Suprapubic skin (tissue), 4 donors: ENCODE measurements at regions not wholly inside any gene's neighbourhood (a gene's known extent, or its start where the extent isn't known, plus 50 kb on each side); places are given as distances from the start of the nearest gene placed in this dataset.

ENCODE experiments used
- EP300 ChIP-seq: sonication (generic); formaldehyde crosslinking; IDR thresholded peaks from one replicate; pipeline ENCODE4 v1.6.1; 2017; ENCODE audit warnings: antibody characterized with exemption
- POLR2AphosphoS5 ChIP-seq, 3 donors: sonication (generic); formaldehyde crosslinking; IDR thresholded peaks; one replicate each; pipeline ENCODE4 v1.6.1; 2017; ENCODE audit warnings: antibody characterized with exemption in 3 of 3
- TF ChIP-seq, protein P1 (sequence below), 2 donors: fragments of 200-600 bp in 1 of 2; fragments of 450-650 bp in 1 of 2; sonication (generic) in 1 of 2; IDR thresholded peaks; one replicate each; pipeline ENCODE4 v1.5.1; 2016 to 2019; ENCODE audit warnings: antibody characterized with exemption in 2 of 2, mild to moderate bottlenecking in 1 of 2, moderate library complexity in 1 of 2

DNA sequence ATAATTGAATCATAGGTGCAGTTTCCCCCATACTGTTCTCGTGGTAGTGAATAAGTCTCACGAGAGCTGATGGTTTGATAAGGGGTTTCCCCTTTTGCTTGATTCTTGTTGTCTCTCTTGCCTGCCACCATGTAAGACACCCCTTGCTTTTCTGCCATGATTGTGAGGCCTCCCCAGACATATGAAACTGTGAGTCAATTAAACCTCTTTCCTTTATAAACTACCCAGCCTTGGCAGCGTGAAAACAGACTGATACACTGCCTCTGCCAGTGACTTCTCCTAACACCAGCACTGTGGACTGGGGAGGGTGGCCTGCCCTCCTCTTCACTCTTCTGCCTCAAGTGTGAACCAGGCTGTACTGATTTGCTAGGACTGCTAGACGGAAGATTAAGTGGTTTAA lies 108.6 kb downstream of the RAB11FIP2 start:
- TF ChIP-seq, protein P1, sequence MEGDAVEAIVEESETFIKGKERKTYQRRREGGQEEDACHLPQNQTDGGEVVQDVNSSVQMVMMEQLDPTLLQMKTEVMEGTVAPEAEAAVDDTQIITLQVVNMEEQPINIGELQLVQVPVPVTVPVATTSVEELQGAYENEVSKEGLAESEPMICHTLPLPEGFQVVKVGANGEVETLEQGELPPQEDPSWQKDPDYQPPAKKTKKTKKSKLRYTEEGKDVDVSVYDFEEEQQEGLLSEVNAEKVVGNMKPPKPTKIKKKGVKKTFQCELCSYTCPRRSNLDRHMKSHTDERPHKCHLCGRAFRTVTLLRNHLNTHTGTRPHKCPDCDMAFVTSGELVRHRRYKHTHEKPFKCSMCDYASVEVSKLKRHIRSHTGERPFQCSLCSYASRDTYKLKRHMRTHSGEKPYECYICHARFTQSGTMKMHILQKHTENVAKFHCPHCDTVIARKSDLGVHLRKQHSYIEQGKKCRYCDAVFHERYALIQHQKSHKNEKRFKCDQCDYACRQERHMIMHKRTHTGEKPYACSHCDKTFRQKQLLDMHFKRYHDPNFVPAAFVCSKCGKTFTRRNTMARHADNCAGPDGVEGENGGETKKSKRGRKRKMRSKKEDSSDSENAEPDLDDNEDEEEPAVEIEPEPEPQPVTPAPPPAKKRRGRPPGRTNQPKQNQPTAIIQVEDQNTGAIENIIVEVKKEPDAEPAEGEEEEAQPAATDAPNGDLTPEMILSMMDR (IDR thresholded peaks at IDR 0.05), result no peak
- no peak for TF ChIP-seq EP300
- no peak for TF ChIP-seq POLR2AphosphoS5 (IDR thresholded peaks at IDR 0.05)
